Fibroblast of mammary gland (primary cell): ENCODE measurements at regions not wholly inside any gene's neighbourhood (a gene's known extent, or its start where the extent isn't known, plus 50 kb on each side); places are given as distances from the start of the nearest gene placed in this dataset.
A peak's percentile ranks its signal among the peaks of the same experiment; 100 is the strongest.

Experiments
- DNase-seq: peaks from one replicate; pipeline ENCODE4 v3.0.0-alpha.2; 2010; ENCODE audit warnings: low read depth
- H3K4me3 ChIP-seq: 2 replicates; pipeline ENCODE4 v1.5.1; 2011; ENCODE audit warnings: low read depth, mild to moderate bottlenecking, low read length, moderate library complexity; ENCODE audit not compliant: control insufficient read depth
- TF ChIP-seq, protein P1 (sequence below): conservative IDR thresholded peaks from 2 replicates; pipeline ENCODE4 v1.5.1; 2011; ENCODE audit warnings: low read depth, low read length, inconsistent platforms; ENCODE audit not compliant: control insufficient read depth, insufficient read depth

DNA sequence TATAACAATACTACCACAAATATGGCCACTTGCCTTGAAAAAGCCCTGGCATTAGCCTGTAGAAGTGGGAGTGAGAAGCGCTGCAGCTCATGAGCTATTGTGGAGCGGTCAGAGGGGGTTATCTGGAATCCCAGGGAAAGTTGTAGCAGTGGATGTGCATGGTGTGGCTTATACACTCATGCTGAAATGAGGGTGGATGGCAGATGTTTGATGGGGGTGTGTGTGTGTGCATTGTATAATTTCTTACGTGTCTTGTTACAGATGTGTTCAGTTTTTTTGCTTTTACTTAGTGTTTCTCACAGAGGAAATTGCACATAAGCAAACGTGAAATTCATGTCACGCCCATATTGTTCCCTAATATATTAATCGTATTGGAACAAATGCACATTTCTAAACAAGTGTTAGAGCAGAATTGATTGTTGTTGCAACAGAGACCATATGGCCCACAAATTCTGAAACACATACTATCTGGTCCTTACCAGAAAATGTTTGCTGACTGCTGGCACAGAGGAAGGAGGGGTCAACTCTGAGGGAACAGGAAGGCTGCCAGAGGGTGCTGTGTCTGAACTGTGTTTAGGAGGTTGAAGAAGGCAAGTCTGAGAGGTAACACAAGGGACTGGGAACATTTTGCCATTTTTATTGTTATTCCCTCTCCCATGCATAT is 200.0 kb upstream of the CFAP20DC start:
- DNase-seq = no peak
- TF ChIP-seq, protein P1, sequence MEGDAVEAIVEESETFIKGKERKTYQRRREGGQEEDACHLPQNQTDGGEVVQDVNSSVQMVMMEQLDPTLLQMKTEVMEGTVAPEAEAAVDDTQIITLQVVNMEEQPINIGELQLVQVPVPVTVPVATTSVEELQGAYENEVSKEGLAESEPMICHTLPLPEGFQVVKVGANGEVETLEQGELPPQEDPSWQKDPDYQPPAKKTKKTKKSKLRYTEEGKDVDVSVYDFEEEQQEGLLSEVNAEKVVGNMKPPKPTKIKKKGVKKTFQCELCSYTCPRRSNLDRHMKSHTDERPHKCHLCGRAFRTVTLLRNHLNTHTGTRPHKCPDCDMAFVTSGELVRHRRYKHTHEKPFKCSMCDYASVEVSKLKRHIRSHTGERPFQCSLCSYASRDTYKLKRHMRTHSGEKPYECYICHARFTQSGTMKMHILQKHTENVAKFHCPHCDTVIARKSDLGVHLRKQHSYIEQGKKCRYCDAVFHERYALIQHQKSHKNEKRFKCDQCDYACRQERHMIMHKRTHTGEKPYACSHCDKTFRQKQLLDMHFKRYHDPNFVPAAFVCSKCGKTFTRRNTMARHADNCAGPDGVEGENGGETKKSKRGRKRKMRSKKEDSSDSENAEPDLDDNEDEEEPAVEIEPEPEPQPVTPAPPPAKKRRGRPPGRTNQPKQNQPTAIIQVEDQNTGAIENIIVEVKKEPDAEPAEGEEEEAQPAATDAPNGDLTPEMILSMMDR = no peak
- H3K4me3 ChIP-seq = no peak overlapping the region

DNA sequence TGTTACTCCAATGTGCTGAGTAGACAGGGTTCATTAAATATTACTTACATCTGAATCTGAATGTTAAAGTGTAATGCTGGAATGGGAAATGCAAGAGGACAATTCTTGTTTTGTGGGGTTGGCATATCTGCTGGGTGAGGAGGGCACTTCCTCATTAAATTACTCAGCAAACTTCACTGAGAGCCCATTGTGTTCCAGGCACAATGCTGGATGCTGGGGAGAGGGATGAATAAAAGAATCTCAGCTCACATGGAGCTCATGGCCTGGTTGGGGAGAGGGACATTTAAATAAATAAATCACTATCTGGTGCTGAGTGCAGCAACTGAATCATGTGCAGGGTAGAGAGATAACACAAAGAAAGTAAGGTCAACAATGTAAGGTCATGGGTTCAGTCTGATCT is 199.2 kb upstream of the CFAP20DC start:
- TF ChIP-seq, protein P1 = no peak
- DNase-seq = no peak
- no peak overlapping the region for H3K4me3 ChIP-seq

DNA sequence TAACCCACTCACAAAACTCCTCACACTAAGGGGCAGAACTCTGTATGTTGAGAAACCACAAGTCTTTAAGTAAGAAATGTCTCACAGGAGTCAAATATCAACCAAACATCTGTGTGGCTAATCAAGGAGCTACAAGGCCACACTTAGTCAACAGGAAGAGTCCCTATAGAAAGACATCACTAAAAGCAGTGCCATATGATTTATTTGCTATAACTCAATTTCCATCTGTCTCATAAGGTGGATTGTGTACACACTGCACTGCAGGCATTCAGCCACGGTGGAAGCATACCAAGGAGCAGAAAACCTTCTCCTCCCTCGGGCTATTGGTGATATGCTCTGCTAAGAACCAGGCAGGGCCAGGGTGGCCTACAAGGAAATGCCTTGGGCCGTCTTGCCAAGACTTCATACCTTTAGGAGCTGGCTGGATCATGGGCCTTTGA is 197.6 kb upstream of the CFAP20DC start:
- no peak overlapping the region for H3K4me3 ChIP-seq
- DNase-seq = no peak
- TF ChIP-seq, protein P1 = no peak

DNA sequence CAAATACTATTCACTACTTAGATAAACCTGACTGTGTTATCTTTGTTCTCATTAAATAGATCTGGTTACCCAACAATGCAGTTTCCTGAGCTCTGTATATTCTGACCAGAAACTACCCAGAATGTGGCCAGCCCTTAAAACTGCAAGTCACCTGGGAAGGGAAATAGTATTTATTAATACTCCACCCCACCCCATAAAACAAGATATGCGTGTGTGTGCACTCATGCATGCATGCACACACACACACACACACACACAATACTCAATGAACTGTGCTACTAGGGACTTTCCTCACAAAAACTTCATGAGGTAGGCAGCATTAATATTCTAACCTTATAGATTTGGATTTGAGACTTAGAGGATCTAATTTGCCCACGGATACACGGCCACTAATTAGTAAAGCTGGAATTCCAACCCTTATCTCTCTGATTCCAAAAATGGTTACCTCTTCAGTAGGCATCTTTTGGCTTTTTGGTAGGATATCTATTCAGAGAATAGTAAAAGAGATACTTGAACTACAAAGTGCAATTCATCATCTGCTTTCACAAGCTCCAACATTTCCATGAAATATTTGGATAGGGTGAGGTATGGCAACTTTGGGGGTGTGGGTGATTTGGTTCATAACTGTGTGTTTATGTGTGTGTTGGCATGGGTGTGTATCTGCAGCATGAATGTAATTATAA is 197.0 kb upstream of the CFAP20DC start:
- no peak overlapping the region for H3K4me3 ChIP-seq
- DNase-seq = no peak
- TF ChIP-seq, protein P1 = no peak

DNA sequence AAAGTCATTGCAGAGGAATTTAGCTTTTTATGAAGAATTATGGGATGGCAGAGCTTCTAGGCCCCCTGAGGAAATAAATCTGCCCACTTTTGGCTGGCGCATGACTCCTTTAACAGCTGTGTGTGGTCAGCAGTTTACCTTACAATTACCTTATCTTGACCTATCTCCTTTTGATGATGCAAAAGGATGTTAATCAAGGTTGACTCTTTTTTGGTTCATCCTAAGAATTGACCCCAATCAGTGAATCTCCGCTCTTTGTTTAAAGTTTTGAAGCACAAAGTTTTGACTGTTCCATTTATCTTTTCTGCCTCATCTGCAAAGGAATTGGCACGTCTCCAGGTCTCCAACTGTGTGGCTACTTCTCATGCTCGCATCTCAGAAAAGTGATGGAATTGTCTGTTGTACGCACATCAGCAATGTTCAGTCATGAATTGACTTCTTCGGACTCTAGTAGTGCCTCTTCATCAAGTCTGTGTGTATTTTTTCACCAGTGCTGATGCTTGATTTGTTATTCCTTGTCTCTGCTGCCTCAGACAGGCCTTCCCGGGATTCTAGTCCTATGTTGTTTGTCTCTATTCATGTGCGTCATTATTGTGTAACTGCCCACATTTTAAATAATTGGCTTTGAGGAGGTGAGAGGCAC is 196.2 kb upstream of the CFAP20DC start:
- DNase-seq = peak; percentile 4
- TF ChIP-seq, protein P1 = no peak

DNA sequence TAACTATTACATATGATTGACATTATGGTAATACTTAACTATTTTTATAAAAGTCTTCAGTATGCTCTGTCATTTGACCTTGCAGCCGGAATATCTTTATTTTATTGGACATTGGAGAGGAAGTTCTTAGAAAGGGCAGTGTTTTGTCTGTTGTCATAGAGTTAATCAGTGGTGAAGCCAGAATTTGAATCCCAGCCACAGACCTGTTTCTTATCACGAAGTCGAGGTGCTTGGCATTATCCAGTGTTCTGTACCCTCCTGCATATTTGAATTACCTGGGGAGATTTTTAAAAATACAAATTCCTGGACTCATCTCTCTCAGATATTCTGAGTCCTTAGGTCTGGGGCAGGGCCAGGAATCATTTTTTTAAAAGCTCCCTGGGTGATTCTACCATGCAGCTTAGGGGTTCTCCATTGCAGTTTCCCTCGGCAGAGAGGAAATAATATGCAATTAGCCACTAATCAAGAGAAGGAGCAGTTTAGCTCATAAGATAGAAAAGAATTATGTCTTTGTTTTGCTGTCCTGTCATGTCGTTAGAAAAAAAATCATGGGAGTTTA is 195.6 kb upstream of the CFAP20DC start:
- no peak overlapping the region for H3K4me3 ChIP-seq
- TF ChIP-seq, protein P1 = no peak
- DNase-seq = no peak

More for the DNA sequence above, 196.2 kb upstream of the CFAP20DC start:
- no peak overlapping the region for H3K4me3 ChIP-seq
